GM19452 (cell line): ENCODE measurements at regions not wholly inside any gene's neighbourhood (a gene's known extent, or its start where the extent isn't known, plus 50 kb on each side); places are given as distances from the start of the nearest gene placed in this dataset.
"Not testable (repeated sequence)": the region's sequence is repeated elsewhere in the genome, so short reads cannot be mapped to it uniquely, and the experiment has no call there.

Experiments
- ATAC-seq: cut with Tn5 transposase; IDR thresholded peaks from one replicate; pipeline ENCODE4 v1.9.1; 2021; ENCODE audit not compliant: unreplicated experiment

GRCh38 chr5:154626876-154627557 is 128.2 kb upstream of the LARP1 start:
- no peak for ATAC-seq

DNA sequence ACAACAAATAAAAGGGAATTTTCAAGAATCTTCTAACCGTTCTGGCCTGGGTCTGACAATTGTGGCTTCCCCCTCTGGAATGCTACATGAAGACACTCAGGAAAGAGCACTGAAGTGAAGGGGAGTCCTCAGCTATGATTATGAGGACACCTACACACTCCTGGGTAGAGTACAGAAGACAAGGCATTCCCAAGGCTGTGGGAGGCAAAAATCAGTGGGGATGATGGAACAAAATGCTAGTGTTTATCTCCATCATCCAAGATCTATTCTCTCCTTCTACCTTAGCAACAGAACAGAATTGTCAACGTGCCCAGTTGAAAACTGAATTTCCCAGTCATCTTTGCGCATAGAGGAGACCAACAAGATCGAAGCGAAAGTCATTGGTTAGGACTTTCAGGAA is 130.1 kb upstream of the LARP1 start:
- ATAC-seq: no peak

DNA sequence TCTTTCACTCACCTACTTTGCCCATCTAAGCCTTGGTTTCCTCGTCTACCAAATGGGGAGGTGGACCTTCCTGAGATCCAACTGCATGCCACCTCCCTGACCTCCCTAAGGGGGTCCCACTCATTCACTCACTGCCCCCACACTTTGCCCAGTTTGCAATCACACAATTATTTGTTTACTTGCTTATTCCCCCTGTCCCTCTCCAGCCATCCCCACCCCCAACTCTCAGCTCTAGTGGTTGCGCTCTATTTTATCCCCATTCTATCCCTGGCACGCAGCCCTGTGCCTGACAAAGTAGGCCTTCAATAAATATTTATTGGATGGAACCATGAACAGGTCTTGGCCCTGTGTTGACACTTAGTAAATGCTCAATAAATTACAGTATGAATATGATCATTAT is 130.8 kb upstream of the LARP1 start:
- no peak for ATAC-seq

- no peak for ATAC-seq
These were observed 134.8 kb upstream of the LARP1 start for GRCh38 chr5:154620411-154620810.

- no peak for ATAC-seq
These were observed 136.5 kb upstream of the LARP1 start for GRCh38 chr5:154618696-154619095.

GRCh38 chr5:154614595-154614994 is 136.6 kb upstream of the HAND1 start:
- ATAC-seq: no peak

DNA sequence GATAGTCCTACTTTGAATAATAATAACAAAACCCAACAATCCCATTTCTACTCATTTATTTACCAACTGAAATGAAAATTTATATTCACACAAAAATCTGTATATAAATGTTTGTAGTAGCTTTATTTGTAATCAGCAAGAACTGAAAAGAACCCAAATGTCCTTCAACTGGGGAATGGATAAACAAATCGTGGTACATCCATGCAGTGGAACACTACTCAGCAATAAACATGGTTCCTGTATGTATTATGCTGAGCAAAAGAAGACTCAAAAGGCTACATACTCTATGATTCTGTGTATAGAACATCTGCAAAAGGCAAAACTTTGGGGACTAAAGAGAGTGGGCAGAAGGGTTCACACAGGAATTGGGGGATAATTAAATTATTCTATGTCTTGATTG is 136.1 kb upstream of the HAND1 start:
- ATAC-seq: no peak

GRCh38 chr5:154612666-154613065 is 134.6 kb upstream of the HAND1 start:
- no peak for ATAC-seq

GRCh38 chr5:154611341-154611767 is 133.3 kb upstream of the HAND1 start:
- ATAC-seq: no peak

- peak; percentile 90 for ATAC-seq
These were observed 132.5 kb upstream of the HAND1 start for GRCh38 chr5:154610321-154611154.

DNA sequence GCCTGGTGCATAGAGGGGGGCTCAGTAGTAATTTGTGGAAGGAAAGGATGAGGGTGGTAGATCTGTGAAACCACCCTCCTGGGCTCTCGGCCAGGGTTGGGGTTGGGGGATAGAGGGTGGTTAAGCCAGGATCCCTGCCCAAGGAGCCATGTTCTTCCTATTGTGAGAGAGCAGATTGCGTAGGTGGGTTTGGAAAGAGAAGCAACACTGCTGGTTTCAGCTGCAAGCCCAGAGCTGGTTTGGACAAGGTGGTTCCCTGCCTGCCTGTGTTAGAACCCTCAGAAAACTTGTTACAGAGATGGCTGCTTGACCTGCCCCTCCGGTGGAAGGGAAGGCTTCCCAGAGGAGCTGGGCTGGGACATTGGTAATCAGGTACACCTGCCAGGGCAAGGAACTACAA is 131.2 kb upstream of the HAND1 start:
- ATAC-seq: no peak

- ATAC-seq: no peak
These were observed 130.5 kb upstream of the HAND1 start for GRCh38 chr5:154608531-154609011.

DNA sequence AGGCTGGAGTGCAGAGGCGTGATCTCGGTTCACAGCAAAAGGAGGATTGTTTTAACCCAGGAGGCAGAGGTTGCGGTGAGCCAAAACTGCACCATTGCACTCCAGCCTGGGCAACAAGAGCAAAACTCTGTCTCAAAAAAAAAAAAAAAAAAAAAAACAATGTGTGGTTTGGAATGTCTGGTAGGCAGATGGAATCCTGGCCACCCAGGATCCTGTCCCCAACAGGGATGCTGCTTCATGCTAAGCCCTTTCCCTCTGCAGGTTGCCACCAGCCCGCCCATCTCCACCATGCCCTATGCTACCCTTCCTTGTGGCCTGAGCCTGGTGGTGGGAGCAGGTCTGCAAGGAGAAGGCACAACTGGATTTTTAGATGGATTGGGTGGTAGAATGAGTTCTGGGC is 129.7 kb upstream of the HAND1 start:
- ATAC-seq: no peak

DNA sequence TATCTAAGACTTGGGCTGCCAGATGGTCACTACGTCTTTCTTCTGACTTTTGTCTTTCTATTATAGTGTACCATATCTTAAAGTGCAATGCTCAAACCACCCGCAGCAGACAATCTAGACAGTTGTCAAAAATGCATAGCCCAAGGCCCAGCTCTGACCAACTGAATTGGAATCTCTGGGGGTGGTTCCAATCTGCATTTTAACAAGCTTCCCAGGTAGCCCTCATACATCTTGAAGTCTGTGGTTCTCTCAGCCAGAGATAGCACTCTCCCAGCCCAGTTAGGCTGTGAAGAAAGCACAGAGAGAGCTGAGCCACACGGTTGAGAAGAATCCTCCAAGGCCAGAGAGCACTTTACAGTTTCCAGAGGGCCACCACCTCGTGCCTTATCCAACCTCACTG is 128.2 kb upstream of the HAND1 start:
- ATAC-seq: no peak

GRCh38 chr5:154603953-154604679 is 126.1 kb upstream of the HAND1 start:
- no peak for ATAC-seq

DNA sequence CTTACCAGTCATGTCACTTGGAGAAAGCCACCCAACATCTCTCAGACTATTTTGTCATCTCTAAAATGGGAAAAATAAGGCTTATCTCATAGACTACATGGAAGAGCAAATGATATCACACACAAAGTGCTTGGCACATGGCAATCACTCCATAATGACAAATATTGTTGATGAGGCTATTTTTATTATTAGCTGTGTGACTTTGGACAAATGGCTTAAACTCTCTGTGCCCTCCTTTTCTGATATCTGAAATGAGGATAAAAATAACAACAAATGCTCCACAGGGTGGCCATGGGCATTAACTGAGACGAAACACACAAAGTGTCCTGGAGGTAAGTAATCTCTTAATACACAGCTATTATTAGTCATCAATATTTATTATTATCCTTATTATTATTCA is 125.5 kb upstream of the HAND1 start:
- ATAC-seq: no peak

DNA sequence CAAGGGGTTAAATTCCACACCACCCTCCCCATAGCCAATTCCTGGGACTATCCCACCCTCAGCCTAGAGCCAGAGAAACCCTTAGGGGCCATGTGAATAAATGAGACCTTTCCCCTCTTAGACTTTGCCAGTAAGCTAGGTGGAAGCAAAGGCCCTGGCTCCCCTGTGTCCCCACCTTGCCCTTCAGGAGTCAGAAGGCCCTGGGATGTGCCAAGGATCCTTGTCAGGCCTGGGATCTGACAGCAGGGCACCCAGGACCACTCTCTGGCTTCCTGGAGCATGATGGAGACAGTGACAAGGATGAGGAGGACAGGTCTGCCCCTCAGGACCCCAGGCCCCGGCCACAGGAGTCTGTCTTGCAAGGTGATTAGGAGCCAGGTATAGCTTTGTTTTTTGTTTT is 125.0 kb upstream of the HAND1 start:
- ATAC-seq: no peak

DNA sequence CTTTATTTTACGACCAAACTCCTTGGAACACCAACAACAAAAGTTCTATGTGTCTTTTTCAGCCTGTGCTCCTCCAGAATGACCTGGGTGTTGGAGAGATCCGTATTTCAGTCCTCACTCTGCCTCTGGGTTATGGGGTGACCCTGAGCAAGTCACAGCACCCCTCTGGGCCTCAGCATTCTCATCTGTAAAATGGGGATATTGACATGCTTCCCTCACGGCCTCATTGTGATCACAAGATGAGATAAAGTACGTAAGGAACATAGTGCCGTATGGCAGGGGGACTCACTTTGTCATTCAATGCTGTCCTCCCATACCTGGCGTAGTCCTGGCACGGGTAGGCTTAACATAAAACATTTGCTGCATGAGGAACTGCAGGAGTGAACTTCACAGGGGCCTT is 123.0 kb upstream of the HAND1 start:
- ATAC-seq: no peak

DNA sequence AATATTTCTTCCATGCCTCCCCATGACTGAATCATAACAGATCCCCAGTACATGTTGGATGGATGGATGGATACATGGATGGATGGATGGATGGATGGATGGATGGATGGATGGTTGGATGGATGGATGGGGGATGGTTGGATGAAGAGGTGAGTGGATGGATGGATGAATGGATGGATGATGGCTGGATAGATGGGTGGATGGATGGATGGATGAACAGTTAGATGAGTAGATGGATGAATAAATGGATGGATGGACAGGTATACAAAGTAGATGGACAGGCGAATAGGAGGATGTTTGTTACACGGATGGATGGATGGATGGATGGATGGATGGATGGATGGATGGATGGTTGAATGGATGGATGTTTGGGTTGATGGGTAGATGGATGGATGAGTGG is 120.0 kb upstream of the HAND1 start:
- no peak for ATAC-seq

- ATAC-seq: not testable (repeated sequence)
These were observed 118.8 kb upstream of the HAND1 start for GRCh38 chr5:154596844-154597243.

DNA sequence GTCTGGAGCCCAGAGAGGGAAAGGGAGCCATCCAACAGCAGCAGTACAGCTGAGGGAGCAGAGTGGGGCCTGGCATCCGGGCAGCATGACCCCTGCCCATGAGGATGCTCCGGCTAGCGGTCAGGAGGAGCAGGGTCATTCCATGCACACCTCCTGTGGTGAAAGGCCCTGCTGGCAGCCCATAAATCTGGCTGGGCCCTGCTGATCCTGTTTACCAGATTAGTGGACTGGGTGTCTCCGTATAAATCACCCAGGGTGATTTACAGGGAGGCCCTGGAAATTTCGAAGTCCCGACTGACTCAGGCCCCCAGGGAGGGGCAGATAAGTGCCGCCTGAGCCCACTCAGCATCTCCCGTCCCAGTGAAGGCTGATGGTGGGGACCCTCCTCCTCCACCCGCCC is 117.6 kb upstream of the HAND1 start:
- no peak for ATAC-seq

- ATAC-seq: no peak
These were observed 115.8 kb upstream of the HAND1 start for GRCh38 chr5:154593796-154594195.
